ENCODE measurements at regions not wholly inside any gene's neighbourhood (a gene's known extent, or its start where the extent isn't known, plus 50 kb on each side); places are given as distances from the start of the nearest gene placed in this dataset.

- H3K79me2 ChIP-seq (ENCODE audit: insufficient read depth, low read length), result no peaks in the 10 kb centered on the region
- H2AFZ ChIP-seq (ENCODE audit: low read depth, low read length, poor library complexity, severe bottlenecking), result no peak overlapping the region
- H3K27ac ChIP-seq (ENCODE audit: low read depth, low read length), result no peak overlapping the region
- no TSS peak for BruUV-seq (replicated peaks)
- H3K9ac ChIP-seq (ENCODE audit: low read length), result no peak overlapping the region
- no peaks in the 10 kb centered on the region for H4K20me1 ChIP-seq (ENCODE audit: insufficient read depth)
- intact Hi-C loops (cut with micrococcal nuclease), result no loop called here
- H3K4me3 ChIP-seq (replicated peaks in 1 of 2; ENCODE audit: low read depth in 1 of 2, low read length in 2 of 2), result no peak overlapping the region
- ChIA-PET POLR2A (no interaction called here), CTCF (no interaction called here), RAD21 (ENCODE audit: low non-redundant PET in 1 of 2, low total read pairs in 2 of 2, uncharacterized antibody in 2 of 2, unreplicated experiment in 2 of 2) (no interaction called here)
- no peaks in the 10 kb centered on the region for H3K9me3 ChIP-seq (ENCODE audit: control insufficient read depth in 1 of 2, insufficient read depth in 1 of 2, low read depth in 1 of 2, low read length in 2 of 2)
- no peaks in the 10 kb centered on the region for H3K9me2 ChIP-seq (ENCODE audit: insufficient read depth)
- H3K4me2 ChIP-seq (ENCODE audit: low read length), result no peak overlapping the region
- no peaks in the 10 kb centered on the region for H3K36me3 ChIP-seq (ENCODE audit: control insufficient read depth in 1 of 2, insufficient read depth in 2 of 2, low read length in 2 of 2)
- ATAC-seq (no peak), DNase-seq (ENCODE audit: low read depth, low spot score) (no peak)
- H3K4me1 ChIP-seq (ENCODE audit: control insufficient read depth in 1 of 2, insufficient read depth in 2 of 2, low read length in 2 of 2), result no peaks in the 10 kb centered on the region
- TF ChIP-seq, protein P1, sequence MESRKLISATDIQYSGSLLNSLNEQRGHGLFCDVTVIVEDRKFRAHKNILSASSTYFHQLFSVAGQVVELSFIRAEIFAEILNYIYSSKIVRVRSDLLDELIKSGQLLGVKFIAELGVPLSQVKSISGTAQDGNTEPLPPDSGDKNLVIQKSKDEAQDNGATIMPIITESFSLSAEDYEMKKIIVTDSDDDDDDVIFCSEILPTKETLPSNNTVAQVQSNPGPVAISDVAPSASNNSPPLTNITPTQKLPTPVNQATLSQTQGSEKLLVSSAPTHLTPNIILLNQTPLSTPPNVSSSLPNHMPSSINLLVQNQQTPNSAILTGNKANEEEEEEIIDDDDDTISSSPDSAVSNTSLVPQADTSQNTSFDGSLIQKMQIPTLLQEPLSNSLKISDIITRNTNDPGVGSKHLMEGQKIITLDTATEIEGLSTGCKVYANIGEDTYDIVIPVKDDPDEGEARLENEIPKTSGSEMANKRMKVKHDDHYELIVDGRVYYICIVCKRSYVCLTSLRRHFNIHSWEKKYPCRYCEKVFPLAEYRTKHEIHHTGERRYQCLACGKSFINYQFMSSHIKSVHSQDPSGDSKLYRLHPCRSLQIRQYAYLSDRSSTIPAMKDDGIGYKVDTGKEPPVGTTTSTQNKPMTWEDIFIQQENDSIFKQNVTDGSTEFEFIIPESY (IDR thresholded peaks at IDR 0.05; ENCODE audit: extremely low read depth, insufficient replicate concordance, low read length), result no peak
- TF ChIP-seq CEBPB (IDR thresholded peaks at IDR 0.05; ENCODE audit: low read depth), result no peak
- H3K27me3 ChIP-seq (ENCODE audit: insufficient read depth, low read length), result no peaks in the 10 kb centered on the region
Measured at GRCh38 chr14:49016381-49016780, 569.8 kb downstream of the RPS29 start.

DNA sequence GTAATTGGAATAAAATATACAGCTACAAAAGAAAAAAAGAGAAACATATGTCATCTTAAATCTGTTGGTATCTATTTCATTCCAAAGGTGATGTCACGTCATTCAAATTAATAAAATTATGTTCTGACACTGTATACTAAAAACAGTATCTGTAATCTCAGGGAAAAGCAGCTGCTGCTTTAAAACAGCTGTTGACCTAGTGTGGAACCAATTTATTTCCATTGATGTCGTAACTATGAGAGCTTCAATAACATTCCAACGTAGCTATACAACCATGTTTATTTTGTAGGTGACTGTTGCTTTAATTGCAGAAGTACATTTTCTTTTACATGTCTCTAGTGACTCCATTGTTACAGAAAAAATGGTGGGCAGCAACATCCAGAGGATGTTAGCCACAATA, 571.7 kb downstream of the RPS29 start:
- H3K9me2 ChIP-seq (ENCODE audit: insufficient read depth), result no peaks in the 10 kb centered on the region
- H3K9ac ChIP-seq (ENCODE audit: low read length), result no peak overlapping the region
- H3K27me3 ChIP-seq (ENCODE audit: insufficient read depth, low read length), result no peaks in the 10 kb centered on the region
- no TSS peak for BruUV-seq (replicated peaks)
- no peak overlapping the region for H3K4me3 ChIP-seq (replicated peaks in 1 of 2; ENCODE audit: low read depth in 1 of 2, low read length in 2 of 2)
- no peaks in the 10 kb centered on the region for H3K36me3 ChIP-seq (ENCODE audit: control insufficient read depth in 1 of 2, insufficient read depth in 2 of 2, low read length in 2 of 2)
- H3K9me3 ChIP-seq (ENCODE audit: control insufficient read depth in 1 of 2, insufficient read depth in 1 of 2, low read depth in 1 of 2, low read length in 2 of 2), result no peaks in the 10 kb centered on the region
- no peaks in the 10 kb centered on the region for H3K79me2 ChIP-seq (ENCODE audit: insufficient read depth, low read length)
- POLR2A ChIA-PET, result no interaction called here
- no peak overlapping the region for H2AFZ ChIP-seq (ENCODE audit: low read depth, low read length, poor library complexity, severe bottlenecking)
- no peak overlapping the region for H3K4me2 ChIP-seq (ENCODE audit: low read length)
- intact Hi-C loops (cut with micrococcal nuclease), result no loop called here
- no peaks in the 10 kb centered on the region for H3K4me1 ChIP-seq (ENCODE audit: control insufficient read depth in 1 of 2, insufficient read depth in 2 of 2, low read length in 2 of 2)
- no peak for DNase-seq (ENCODE audit: low read depth, low spot score)
- CTCF ChIA-PET, result no interaction called here
- RAD21 ChIA-PET (ENCODE audit: low non-redundant PET in 1 of 2, low total read pairs in 2 of 2, uncharacterized antibody in 2 of 2, unreplicated experiment in 2 of 2), result no interaction called here
- no peak for ATAC-seq
- TF ChIP-seq CBX3 (IDR thresholded peaks at IDR 0.05; ENCODE audit: low read depth) (no peak), ZNF274 (IDR thresholded peaks at IDR 0.05; ENCODE audit: low read depth, low read length) (no peak), SP1 (IDR thresholded peaks at IDR 0.05; ENCODE audit: low read depth) (no peak), CTCF (IDR thresholded peaks at IDR 0.05 in 2 of 3, conservative IDR thresholded peaks at IDR 0.05 in 1 of 3; ENCODE audit: borderline replicate concordance in 1 of 3, insufficient read depth in 1 of 3, low read depth in 2 of 3, low read length in 2 of 3) (no peak), ELF1 (IDR thresholded peaks at IDR 0.05; ENCODE audit: borderline replicate concordance, low read depth) (no peak)
- TF ChIP-seq, protein P2, sequence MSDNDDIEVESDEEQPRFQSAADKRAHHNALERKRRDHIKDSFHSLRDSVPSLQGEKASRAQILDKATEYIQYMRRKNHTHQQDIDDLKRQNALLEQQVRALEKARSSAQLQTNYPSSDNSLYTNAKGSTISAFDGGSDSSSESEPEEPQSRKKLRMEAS (IDR thresholded peaks at IDR 0.05), result no peak
- TF ChIP-seq, protein P1 (IDR thresholded peaks at IDR 0.05; ENCODE audit: extremely low read depth, insufficient replicate concordance, low read length), result no peak
- no peaks in the 10 kb centered on the region for H4K20me1 ChIP-seq (ENCODE audit: insufficient read depth)
- H3K27ac ChIP-seq (ENCODE audit: low read depth, low read length), result no peak overlapping the region
